ENCODE measurements at regions not wholly inside any gene's neighbourhood (a gene's known extent, or its start where the extent isn't known, plus 50 kb on each side); places are given as distances from the start of the nearest gene placed in this dataset.

DNA sequence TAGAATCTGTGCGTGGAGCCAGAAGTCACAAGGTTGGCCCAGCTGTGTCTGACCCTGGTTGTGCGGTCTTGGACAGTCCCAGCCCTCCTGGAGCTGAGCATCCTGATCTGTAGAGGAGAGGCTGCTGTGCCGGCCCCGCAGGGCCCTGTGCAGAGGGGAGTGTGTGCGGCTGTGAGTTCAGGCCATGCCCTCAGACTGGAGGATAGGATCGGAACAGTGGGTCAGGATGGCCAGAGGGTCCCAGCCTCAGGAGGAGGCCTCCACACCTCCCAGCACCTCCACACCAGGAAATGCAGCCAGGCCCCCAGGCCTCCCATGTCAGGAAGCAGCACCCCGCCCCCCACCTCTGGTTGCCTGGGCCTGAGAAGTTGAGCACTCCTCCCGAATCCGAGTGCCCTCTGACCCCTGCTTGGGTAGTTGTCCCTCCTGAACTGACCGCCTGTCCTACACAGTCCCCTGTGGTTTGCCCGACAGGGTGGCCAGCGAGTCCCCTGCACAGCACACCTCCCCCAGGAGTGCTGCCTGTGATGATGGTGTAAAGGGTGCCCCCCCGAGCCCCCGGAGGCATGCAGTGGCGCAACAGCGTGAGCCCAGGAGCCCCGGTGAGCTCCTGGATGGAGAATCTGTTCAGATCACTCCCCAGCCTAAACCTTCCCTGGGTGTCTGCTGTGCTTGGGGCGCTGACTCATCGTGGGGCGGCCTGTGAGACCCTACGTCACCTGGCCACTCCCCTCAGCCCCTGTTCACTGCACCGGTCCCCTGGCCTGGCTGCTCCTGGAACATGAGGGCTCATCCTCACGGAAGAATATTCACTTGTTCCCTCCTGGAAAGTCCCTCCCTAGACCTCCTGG lies 285.2 kb downstream of the SEC14L1 start (continued):
- TF ChIP-seq JUN (IDR thresholded peaks at IDR 0.05; ENCODE audit: borderline replicate concordance, low read depth, low read length) (peak; percentile 64), JUN (CRISPR knock-in tag; IDR thresholded peaks at IDR 0.05; ENCODE audit: borderline replicate concordance) (no peak), ZNF324 (CRISPR knock-in tag; IDR thresholded peaks at IDR 0.05) (no peak), PRMT5 (CRISPR knock-in tag; IDR thresholded peaks at IDR 0.05) (no peak), ZNF23 (CRISPR knock-in tag; IDR thresholded peaks at IDR 0.05) (no peak), HMGN3 (IDR thresholded peaks at IDR 0.05; ENCODE audit: borderline replicate concordance, extremely low read depth, insufficient read length, low read depth, low read length) (peak; percentile 13), DDX20 (tag; IDR thresholded peaks at IDR 0.05; ENCODE audit: low read depth) (no peak), NFXL1 (CRISPR knock-in tag; IDR thresholded peaks at IDR 0.05) (no peak), ZNF780A (CRISPR knock-in tag; IDR thresholded peaks at IDR 0.05) (no peak), SMARCB1 (IDR thresholded peaks at IDR 0.05; ENCODE audit: insufficient read length, low read depth) (no peak), ZNF140 (CRISPR knock-in tag; IDR thresholded peaks at IDR 0.05) (no peak), ZNF444 (CRISPR knock-in tag; IDR thresholded peaks at IDR 0.05) (no peak), XRCC3 (IDR thresholded peaks at IDR 0.05) (no peak), NFE2 (IDR thresholded peaks at IDR 0.05; ENCODE audit: low read depth) (peak; percentile 87), ZNF584 (CRISPR knock-in tag; IDR thresholded peaks at IDR 0.05; ENCODE audit: low read depth) (no peak), CEBPB (tag; IDR thresholded peaks at IDR 0.05) (peak; percentile 46; the same call in 1 of the 2 replicates), CREM (IDR thresholded peaks at IDR 0.05; ENCODE audit: low read depth) (peak; percentile 80), NCOR1 (IDR thresholded peaks at IDR 0.05) (no peak), FOXA1 (IDR thresholded peaks at IDR 0.05; ENCODE audit: borderline replicate concordance) (no peak)
- TF ChIP-seq, protein P1, sequence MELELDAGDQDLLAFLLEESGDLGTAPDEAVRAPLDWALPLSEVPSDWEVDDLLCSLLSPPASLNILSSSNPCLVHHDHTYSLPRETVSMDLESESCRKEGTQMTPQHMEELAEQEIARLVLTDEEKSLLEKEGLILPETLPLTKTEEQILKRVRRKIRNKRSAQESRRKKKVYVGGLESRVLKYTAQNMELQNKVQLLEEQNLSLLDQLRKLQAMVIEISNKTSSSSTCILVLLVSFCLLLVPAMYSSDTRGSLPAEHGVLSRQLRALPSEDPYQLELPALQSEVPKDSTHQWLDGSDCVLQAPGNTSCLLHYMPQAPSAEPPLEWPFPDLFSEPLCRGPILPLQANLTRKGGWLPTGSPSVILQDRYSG (tag; conservative IDR thresholded peaks at IDR 0.05; ENCODE audit: low read depth): no peak
- TF ChIP-seq, protein P2, sequence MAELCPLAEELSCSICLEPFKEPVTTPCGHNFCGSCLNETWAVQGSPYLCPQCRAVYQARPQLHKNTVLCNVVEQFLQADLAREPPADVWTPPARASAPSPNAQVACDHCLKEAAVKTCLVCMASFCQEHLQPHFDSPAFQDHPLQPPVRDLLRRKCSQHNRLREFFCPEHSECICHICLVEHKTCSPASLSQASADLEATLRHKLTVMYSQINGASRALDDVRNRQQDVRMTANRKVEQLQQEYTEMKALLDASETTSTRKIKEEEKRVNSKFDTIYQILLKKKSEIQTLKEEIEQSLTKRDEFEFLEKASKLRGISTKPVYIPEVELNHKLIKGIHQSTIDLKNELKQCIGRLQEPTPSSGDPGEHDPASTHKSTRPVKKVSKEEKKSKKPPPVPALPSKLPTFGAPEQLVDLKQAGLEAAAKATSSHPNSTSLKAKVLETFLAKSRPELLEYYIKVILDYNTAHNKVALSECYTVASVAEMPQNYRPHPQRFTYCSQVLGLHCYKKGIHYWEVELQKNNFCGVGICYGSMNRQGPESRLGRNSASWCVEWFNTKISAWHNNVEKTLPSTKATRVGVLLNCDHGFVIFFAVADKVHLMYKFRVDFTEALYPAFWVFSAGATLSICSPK (IDR thresholded peaks at IDR 0.05; ENCODE audit: borderline replicate concordance): no peak
- TF ChIP-seq, protein P3, sequence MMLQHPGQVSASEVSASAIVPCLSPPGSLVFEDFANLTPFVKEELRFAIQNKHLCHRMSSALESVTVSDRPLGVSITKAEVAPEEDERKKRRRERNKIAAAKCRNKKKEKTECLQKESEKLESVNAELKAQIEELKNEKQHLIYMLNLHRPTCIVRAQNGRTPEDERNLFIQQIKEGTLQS (IDR thresholded peaks at IDR 0.05): peak; percentile 86
- TF ChIP-seq, protein P3 (CRISPR knock-in tag; conservative IDR thresholded peaks at IDR 0.05): no peak
- TF ChIP-seq, protein P4, sequence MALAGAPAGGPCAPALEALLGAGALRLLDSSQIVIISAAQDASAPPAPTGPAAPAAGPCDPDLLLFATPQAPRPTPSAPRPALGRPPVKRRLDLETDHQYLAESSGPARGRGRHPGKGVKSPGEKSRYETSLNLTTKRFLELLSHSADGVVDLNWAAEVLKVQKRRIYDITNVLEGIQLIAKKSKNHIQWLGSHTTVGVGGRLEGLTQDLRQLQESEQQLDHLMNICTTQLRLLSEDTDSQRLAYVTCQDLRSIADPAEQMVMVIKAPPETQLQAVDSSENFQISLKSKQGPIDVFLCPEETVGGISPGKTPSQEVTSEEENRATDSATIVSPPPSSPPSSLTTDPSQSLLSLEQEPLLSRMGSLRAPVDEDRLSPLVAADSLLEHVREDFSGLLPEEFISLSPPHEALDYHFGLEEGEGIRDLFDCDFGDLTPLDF (CRISPR knock-in tag; IDR thresholded peaks at IDR 0.05): no peak
